K562 (cell line): ENCODE measurements at regions not wholly inside any gene's neighbourhood (a gene's known extent, or its start where the extent isn't known, plus 50 kb on each side); places are given as distances from the start of the nearest gene placed in this dataset.

Experiments
- ATAC-seq: fragments of 200-7000 bp; cut with Tn5 transposase; 3 replicates; pipeline ENCODE4 v1.9.1; 2020; ENCODE audit warnings: moderate library complexity
- BruUV-seq: library from RNA; stranded (reverse); fragments of 400-500 nt; replicated peaks from 2 replicates; lab custom pipeline; 2021; lab: Mats Ljungman, UMichigan
- CTCF ChIA-PET: fragments of 300-600 bp; formaldehyde crosslinking; extraction: SDS; loops from one replicate; lab custom pipeline; 2021; ENCODE audit warnings: low intra/inter-chr PET ratio; lab: Yijun Ruan, JAX
- POLR2A ChIA-PET: fragments of 300-600, 350-650 bp; sonication (Branson Sonifier 250); formaldehyde crosslinking; extraction: SDS; loops from one replicate; lab custom pipeline; 2021; ENCODE audit warnings: antibody characterized with exemption, inconsistent platforms; lab: Yijun Ruan, JAX
- DNase-seq, 4 experiments: peaks; one replicate each; pipeline versions ENCODE4 v3.0.0 to v3.0.0-alpha.2; 2011 to 2018; ENCODE audit warnings: low spot score in 3 of 4, mixed read lengths in 3 of 4; ENCODE audit errors: extremely low read depth in 1 of 4
- FAIRE-seq: peaks from 2 replicates; lab custom pipeline; 2011; peaks lifted over from hg19 to GRCh38; lab: Jason Lieb, UNC
- H2AFZ ChIP-seq: 2 replicates; pipeline ENCODE4 v1.6.0; 2011; ENCODE audit warnings: low read depth, low read length, control low read depth, inconsistent platforms
- H3K27ac ChIP-seq: fragments of 200-600 bp; 3 replicates; pipeline ENCODE4 v1.8.0; 2011; ENCODE audit warnings: low read depth, mild to moderate bottlenecking, control low read depth, inconsistent platforms, low read length, moderate library complexity, mixed read lengths; ENCODE audit errors: extremely low read depth
- H3K27me3 ChIP-seq, 2 experiments: fragments of 300-600 bp in 1 of 2; 2 replicates in 1 of 2; 3 replicates in 1 of 2; pipeline versions ENCODE4 v1.6.0 to v1.8.0; 2011; ENCODE audit warnings: inconsistent platforms in 2 of 2, low read length in 2 of 2, mild to moderate bottlenecking in 1 of 2, mixed read lengths in 1 of 2, moderate library complexity in 1 of 2; ENCODE audit not compliant: control insufficient read depth in 2 of 2, insufficient read depth in 2 of 2
- H3K36me3 ChIP-seq: fragments of 300-600 bp; 3 replicates; pipeline ENCODE4 v1.8.0; 2011; ENCODE audit warnings: mild to moderate bottlenecking, low read length, inconsistent platforms; ENCODE audit not compliant: control insufficient read depth, insufficient read depth
- H3K4me1 ChIP-seq, 2 experiments: fragments of 200-600 bp in 1 of 2; replicated peaks in 1 of 2; 2 replicates in 1 of 2; 3 replicates in 1 of 2; pipeline versions ENCODE4 v1.5.1 to v1.8.0; 2011; ENCODE audit warnings: inconsistent platforms in 2 of 2, low read length in 2 of 2, mild to moderate bottlenecking in 1 of 2, mixed read lengths in 1 of 2, moderate library complexity in 1 of 2; ENCODE audit not compliant: control insufficient read depth in 2 of 2, insufficient read depth in 2 of 2
- H3K4me2 ChIP-seq: 2 replicates; pipeline ENCODE4 v1.6.1; 2011; ENCODE audit warnings: low read length, control low read depth, inconsistent platforms, mixed read lengths; ENCODE audit not compliant: insufficient read depth
- H3K4me3 ChIP-seq: fragments of 200-600 bp; sonication (generic), shearing (Covaris generic); 2 replicates; pipeline ENCODE4 v1.5.1; 2016; ENCODE audit warnings: control low read depth, inconsistent platforms
- H3K79me2 ChIP-seq: fragments of 200-600 bp; 3 replicates; pipeline ENCODE4 v1.8.0; 2011; ENCODE audit warnings: low read length, inconsistent platforms; ENCODE audit not compliant: control insufficient read depth, insufficient read depth
- H3K9ac ChIP-seq, 2 experiments: 2 replicates each; pipeline versions ENCODE4 v1.6.0 to v1.6.1; 2011; ENCODE audit warnings: low read depth in 2 of 2, low read length in 2 of 2, control low read depth in 1 of 2, inconsistent platforms in 1 of 2, mild to moderate bottlenecking in 1 of 2, mixed read lengths in 1 of 2; ENCODE audit not compliant: insufficient read depth in 1 of 2
- H3K9me1 ChIP-seq: one replicate; pipeline ENCODE4 v1.6.0; 2011; ENCODE audit warnings: inconsistent platforms, mild to moderate bottlenecking, low read length, moderate library complexity; ENCODE audit not compliant: control insufficient read depth, insufficient read depth
- H3K9me3 ChIP-seq: replicated peaks from 2 replicates; pipeline ENCODE4 v1.5.1; 2011; ENCODE audit warnings: low read depth, low read length, inconsistent platforms; ENCODE audit not compliant: control insufficient read depth, insufficient read depth
- H4K20me1 ChIP-seq: replicated peaks from 2 replicates; pipeline ENCODE4 v1.6.1; 2011; ENCODE audit warnings: low read length, inconsistent platforms, mixed read lengths; ENCODE audit not compliant: control insufficient read depth, insufficient read depth
- FOXK1 ChIP-seq: sonication (generic); formaldehyde crosslinking; IDR thresholded peaks from 2 replicates; pipeline ENCODE4 v1.8.0; 2022; ENCODE audit warnings: missing genetic modification reagents, mild to moderate bottlenecking, borderline replicate concordance
- MCM2 ChIP-seq: fragments of 450-650 bp; IDR thresholded peaks from 2 replicates; pipeline ENCODE4 v1.6.1; 2017; ENCODE audit warnings: low read depth, mild to moderate bottlenecking
- STAT6 ChIP-seq: sonication (generic); formaldehyde crosslinking; IDR thresholded peaks from 2 replicates; pipeline ENCODE4 v1.8.1; 2023; ENCODE audit warnings: mild to moderate bottlenecking, missing genetic modification reagents
- ZNF41 ChIP-seq: fragments of 250-450 bp; sonication (Bioruptor Pico); conservative IDR thresholded peaks from 2 replicates; pipeline ENCODE4 v1.4.0; 2020; ENCODE audit warnings: mild to moderate bottlenecking
- WGBS: fragments of 100-300 bp; shearing (Covaris generic); methylation state at CpG from one replicate; pipeline ENCODE4 v1.1.6; 2016; ENCODE audit warnings: low coverage, mixed read lengths; ENCODE audit not compliant: insufficient coverage; ENCODE audit errors: missing lambda C conversion rate; 5-methylcytosine and 5-hydroxymethylcytosine counted together
- in situ Hi-C: fragments of 300-500 bp; cut with MboI; formaldehyde crosslinking; loops from 4 replicates; pipeline ENCODE4 v1.15.0; 2018; ENCODE audit warnings: inconsistent platforms, mixed read lengths
- intact Hi-C: fragments of 100-400 bp; cut with micrococcal nuclease; formaldehyde crosslinking; loops from 2 replicates; pipeline ENCODE4 v1.14.2; 2022

GRCh38 chr10:78199759-78200158, 166.1 kb downstream of the RPS24 start:
- intact Hi-C loops: loop anchor here (10.0 kb wide), 2 partner anchors 55 to 155 kb away; no protein-coding TSS in a partner anchor
- H3K9ac ChIP-seq: no peak overlapping the region

More at GRCh38 chr10:78199759-78200158, 166.1 kb downstream of the RPS24 start:
- peaks cover 0 to 31% of the 10 kb centered on the region in 2 experiments; a peak in 1 of 5 replicates for H3K27me3 ChIP-seq
- no peak overlapping the region for H3K27ac ChIP-seq
- no peak overlapping the region for H3K4me3 ChIP-seq
- WGBS: 0% methylated on average over 2 of the region's 2 CpGs
- ATAC-seq (no peak), FAIRE-seq (no peak), DNase-seq (no peak)
- ChIA-PET POLR2A (interaction anchor here (0.7 to 1.4 kb wide), 3 partner anchors 8 to 537 kb away, joined by 3 to 6 read pairs (median 4); no protein-coding TSS in a partner anchor), CTCF (no interaction called here)
- no peaks in the 10 kb centered on the region; the same call in 1 of the 2 replicates for H4K20me1 ChIP-seq
- H3K36me3 ChIP-seq: no peaks in the 10 kb centered on the region
- TF ChIP-seq STAT6 (CRISPR knock-in tag): no peak
- no peak for TF ChIP-seq ZNF41 (CRISPR knock-in tag)
- TF ChIP-seq MCM2: no peak
- TF ChIP-seq FOXK1 (CRISPR knock-in tag): no peak
- no peak overlapping the region for H2AFZ ChIP-seq
- no TSS peak for BruUV-seq
- in situ Hi-C loops: no loop called here
- 0 out of 5 replicates have a peak, but pooled peaks cover 0 to 3% of the 10 kb centered on the region in 2 experiments for H3K4me1 ChIP-seq
- no peaks in the 10 kb centered on the region for H3K9me1 ChIP-seq
- no peaks in the 10 kb centered on the region for H3K9me3 ChIP-seq
- no peak overlapping the region for H3K4me2 ChIP-seq
- no peaks in the 10 kb centered on the region for H3K79me2 ChIP-seq
